MCF 10A (cell line): ENCODE measurements at regions not wholly inside any gene's neighbourhood (a gene's known extent, or its start where the extent isn't known, plus 50 kb on each side); places are given as distances from the start of the nearest gene placed in this dataset.
A peak's percentile ranks its signal among the peaks of the same experiment; 100 is the strongest.

Source experiments
- BruUV-seq: library from RNA; stranded (reverse); fragments of 400-500 nt; replicated peaks from 2 replicates; lab custom pipeline; 2021; lab: Mats Ljungman, UMichigan
- CTCF ChIA-PET: fragments of 300-600 bp; sonication (Branson Sonifier 250); formaldehyde crosslinking; extraction: SDS; loops from one replicate; lab custom pipeline; 2021; ENCODE audit warnings: antibody characterized with exemption, inconsistent platforms; lab: Yijun Ruan, JAX
- POLR2A ChIA-PET: fragments of 300-600, 350-650 bp; sonication (Branson Sonifier 250); formaldehyde crosslinking; extraction: SDS; loops from one replicate; lab custom pipeline; 2020; ENCODE audit warnings: antibody characterized with exemption, inconsistent platforms; lab: Yijun Ruan, JAX
- DNase-seq: peaks from one replicate; pipeline ENCODE4 v3.0.0-alpha.2; 2018; ENCODE audit not compliant: unreplicated experiment
- H3K27ac Mint-ChIP-seq: one replicate; pipeline ENCODE4 v1.8.0; 2022; ENCODE audit warnings: mild to moderate bottlenecking, low read depth, mixed read lengths; ENCODE audit not compliant: unreplicated experiment
- H3K27me3 Mint-ChIP-seq: one replicate; pipeline ENCODE4 v1.8.0; 2022; ENCODE audit warnings: mixed read lengths; ENCODE audit not compliant: insufficient read depth, unreplicated experiment
- H3K36me3 Mint-ChIP-seq: one replicate; pipeline ENCODE4 v1.8.0; 2022; ENCODE audit warnings: mild to moderate bottlenecking, moderate library complexity, mixed read lengths; ENCODE audit not compliant: insufficient read depth, unreplicated experiment
- H3K4me1 Mint-ChIP-seq: one replicate; pipeline ENCODE4 v1.8.0; 2022; ENCODE audit warnings: mixed read lengths; ENCODE audit not compliant: insufficient read depth, unreplicated experiment
- H3K4me3 Mint-ChIP-seq: one replicate; pipeline ENCODE4 v1.8.0; 2022; ENCODE audit warnings: mild to moderate bottlenecking, moderate library complexity, mixed read lengths; ENCODE audit not compliant: unreplicated experiment
- H3K9me3 Mint-ChIP-seq: one replicate; pipeline ENCODE4 v1.8.0; 2022; ENCODE audit warnings: mixed read lengths; ENCODE audit not compliant: unreplicated experiment
- intact Hi-C: fragments of 100-400 bp; cut with micrococcal nuclease; formaldehyde crosslinking; loops from 2 replicates; pipeline ENCODE4 v1.14.1; 2022
- TF ChIP-seq, protein P1 (sequence below): fragments of 200-600 bp; IDR thresholded peaks from one replicate; pipeline ENCODE4 v1.8.0; 2022; ENCODE audit warnings: antibody characterized with exemption, mild to moderate bottlenecking; ENCODE audit not compliant: unreplicated experiment

GRCh38 chr2:114175507-114175906, 266.9 kb upstream of the DPP10 start:
- intact Hi-C loops: no loop called here
- no peak for DNase-seq
- CTCF ChIA-PET: interaction anchor here (1.0 kb wide), 1 partner anchor 30 kb away, joined by 6 read pairs; no protein-coding TSS in a partner anchor
- no TSS peak for BruUV-seq
- POLR2A ChIA-PET: no interaction called here
- Mint-ChIP-seq H3K4me1 (no peaks in the 10 kb centered on the region), H3K27ac (no peak overlapping the region), H3K27me3 (peaks cover 48% of the 10 kb centered on the region), H3K9me3 (no peaks in the 10 kb centered on the region), H3K36me3 (no peaks in the 10 kb centered on the region), H3K4me3 (no peak overlapping the region)
- TF ChIP-seq, protein P1, sequence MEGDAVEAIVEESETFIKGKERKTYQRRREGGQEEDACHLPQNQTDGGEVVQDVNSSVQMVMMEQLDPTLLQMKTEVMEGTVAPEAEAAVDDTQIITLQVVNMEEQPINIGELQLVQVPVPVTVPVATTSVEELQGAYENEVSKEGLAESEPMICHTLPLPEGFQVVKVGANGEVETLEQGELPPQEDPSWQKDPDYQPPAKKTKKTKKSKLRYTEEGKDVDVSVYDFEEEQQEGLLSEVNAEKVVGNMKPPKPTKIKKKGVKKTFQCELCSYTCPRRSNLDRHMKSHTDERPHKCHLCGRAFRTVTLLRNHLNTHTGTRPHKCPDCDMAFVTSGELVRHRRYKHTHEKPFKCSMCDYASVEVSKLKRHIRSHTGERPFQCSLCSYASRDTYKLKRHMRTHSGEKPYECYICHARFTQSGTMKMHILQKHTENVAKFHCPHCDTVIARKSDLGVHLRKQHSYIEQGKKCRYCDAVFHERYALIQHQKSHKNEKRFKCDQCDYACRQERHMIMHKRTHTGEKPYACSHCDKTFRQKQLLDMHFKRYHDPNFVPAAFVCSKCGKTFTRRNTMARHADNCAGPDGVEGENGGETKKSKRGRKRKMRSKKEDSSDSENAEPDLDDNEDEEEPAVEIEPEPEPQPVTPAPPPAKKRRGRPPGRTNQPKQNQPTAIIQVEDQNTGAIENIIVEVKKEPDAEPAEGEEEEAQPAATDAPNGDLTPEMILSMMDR: no peak

DNA sequence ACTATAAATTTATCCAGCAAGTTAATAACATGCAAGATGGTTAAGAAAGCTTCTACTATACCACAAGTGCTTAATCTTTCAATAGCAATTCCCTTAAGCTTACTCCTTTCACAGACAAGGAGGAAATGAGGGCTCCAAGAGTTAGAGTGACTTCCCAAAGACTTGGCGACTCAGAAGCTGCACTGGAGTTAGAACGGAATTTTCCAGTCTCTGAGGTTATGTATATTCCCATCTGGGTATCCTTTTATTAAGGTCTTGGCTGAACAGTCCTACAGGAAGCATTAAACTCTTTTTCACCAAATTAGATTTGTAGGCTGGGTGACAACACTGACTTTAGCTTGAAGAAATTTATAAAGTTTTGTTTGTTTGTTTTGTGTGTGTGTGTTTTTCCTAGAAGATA, 256.9 kb upstream of the DPP10 start:
- CTCF ChIA-PET: no interaction called here
- POLR2A ChIA-PET: no interaction called here

DNA sequence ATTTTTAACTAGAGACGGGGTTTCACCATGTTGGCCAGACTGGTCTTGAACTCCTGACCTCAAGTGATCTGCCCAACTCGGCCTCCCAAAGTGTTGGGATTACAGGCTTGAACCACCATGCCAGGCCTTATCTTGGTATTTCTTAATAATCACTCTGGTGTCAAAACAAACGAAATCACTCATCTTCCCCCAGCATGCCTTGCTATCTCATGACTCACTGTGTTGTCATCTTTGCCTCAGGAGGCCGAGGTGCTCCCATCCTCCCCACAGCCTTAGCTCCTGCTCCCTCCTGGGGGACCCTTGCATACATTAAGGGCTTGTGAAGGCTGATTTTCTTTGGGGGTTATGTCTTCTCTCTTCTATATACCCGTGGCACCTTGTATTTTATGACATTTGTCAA, 250.1 kb upstream of the DPP10 start:
- BruUV-seq: no TSS peak
- ChIA-PET CTCF (interaction anchor here (0.6 kb wide), 1 partner anchor 130 kb away, joined by 3 read pairs; no protein-coding TSS in a partner anchor), POLR2A (interaction anchor here (1.2 kb wide), 1 partner anchor 9 kb away, joined by 3 read pairs; no protein-coding TSS in a partner anchor)
- peak; percentile 55 for DNase-seq
- H3K4me3 Mint-ChIP-seq: no peak overlapping the region
- intact Hi-C loops: no loop called here
- no peak overlapping the region for H3K27ac Mint-ChIP-seq
- TF ChIP-seq, protein P1: no peak
- no peaks in the 10 kb centered on the region for H3K27me3 Mint-ChIP-seq
- no peaks in the 10 kb centered on the region for H3K9me3 Mint-ChIP-seq
- H3K4me1 Mint-ChIP-seq: peaks cover 4% of the 10 kb centered on the region
- H3K36me3 Mint-ChIP-seq: no peaks in the 10 kb centered on the region

More for the DNA sequence above, 256.9 kb upstream of the DPP10 start:
- DNase-seq: no peak
- intact Hi-C loops: no loop called here
- Mint-ChIP-seq H3K27me3 (peaks cover 17% of the 10 kb centered on the region), H3K9me3 (no peaks in the 10 kb centered on the region), H3K4me3 (no peak overlapping the region), H3K36me3 (no peaks in the 10 kb centered on the region), H3K4me1 (no peaks in the 10 kb centered on the region), H3K27ac (no peak overlapping the region)
- TF ChIP-seq, protein P1: no peak
- no TSS peak for BruUV-seq

GRCh38 chr2:114201781-114202180, 240.7 kb upstream of the DPP10 start:
- peaks cover 6% of the 10 kb centered on the region for H3K36me3 Mint-ChIP-seq
- H3K4me3 Mint-ChIP-seq: no peak overlapping the region
- no peak overlapping the region for H3K27ac Mint-ChIP-seq
- POLR2A ChIA-PET: interaction anchor here (1.5 kb wide), 1 partner anchor 10 kb away, joined by 3 read pairs; no protein-coding TSS in a partner anchor
- no peaks in the 10 kb centered on the region for H3K4me1 Mint-ChIP-seq
- intact Hi-C loops: loop anchor here (5.0 kb wide), 1 partner anchor 224 kb away; no protein-coding TSS in a partner anchor
- DNase-seq: peak; percentile 2
- H3K27me3 Mint-ChIP-seq: peaks cover 8% of the 10 kb centered on the region
- TF ChIP-seq, protein P1: no peak
- CTCF ChIA-PET: interaction anchor here (0.6 to 1.5 kb wide), 7 partner anchors 11 to 453 kb away, joined by 3 to 4 read pairs (median 3); no protein-coding TSS in a partner anchor
- BruUV-seq: no TSS peak
- no peaks in the 10 kb centered on the region for H3K9me3 Mint-ChIP-seq
